ENCODE measurements at regions not wholly inside any gene's neighbourhood (a gene's known extent, or its start where the extent isn't known, plus 50 kb on each side); places are given as distances from the start of the nearest gene placed in this dataset.

DNA sequence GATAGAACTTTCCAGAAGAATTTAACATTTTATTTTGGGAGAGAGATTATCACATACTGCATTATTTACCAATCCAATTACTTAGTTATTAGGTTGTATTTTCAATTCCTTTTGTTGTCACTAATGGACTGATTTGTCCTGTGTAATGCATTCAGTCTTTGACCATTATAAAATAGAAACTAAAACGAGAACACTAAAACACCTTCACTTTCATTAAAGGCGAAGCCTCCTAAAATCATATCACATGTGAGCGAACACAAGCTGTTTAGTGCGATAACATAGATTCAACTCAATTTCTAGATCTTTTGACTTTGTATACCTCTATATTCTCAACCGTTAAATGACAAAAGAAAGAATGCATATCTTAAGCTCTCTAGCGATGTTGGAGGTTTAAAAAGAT, 253.4 kb downstream of the VGLL3 start:
- ATAC-seq (ENCODE audit: low read depth): no peak
- no peaks in the 10 kb centered on the region for H3K9me3 Mint-ChIP-seq (ENCODE audit: insufficient read depth)
- no peak overlapping the region for H3K4me2 ChIP-seq (replicated peaks; ENCODE audit: low read depth, low read length, poor library complexity, severe bottlenecking)
- H3K27ac Mint-ChIP-seq: no peak overlapping the region
- ChIA-PET POLR2A (no interaction called here), CTCF (no interaction called here)
- H3K4me3 Mint-ChIP-seq: no peak overlapping the region
- DNase-seq: no peak
- H3K4me1 ChIP-seq (ENCODE audit: control insufficient read depth in 2 of 2, insufficient read depth in 2 of 2, low read length in 2 of 2): no peaks in the 10 kb centered on the region
- H4K20me1 ChIP-seq (ENCODE audit: control insufficient read depth, insufficient read depth, low read length, poor library complexity, severe bottlenecking): no peaks in the 10 kb centered on the region
- H3K9me3 ChIP-seq (ENCODE audit: control extremely low read depth in 1 of 3, control insufficient read depth in 2 of 3, insufficient read depth in 1 of 3, low read length in 2 of 3): peaks cover 0 to 6% (median 0%) of the 10 kb centered on the region in 3 donors
- no peak overlapping the region for H2AFZ ChIP-seq (ENCODE audit: insufficient read depth, low read depth, low read length, poor library complexity, severe bottlenecking)
- no peaks in the 10 kb centered on the region for H3K4me1 Mint-ChIP-seq
- H3K27me3 Mint-ChIP-seq: no peaks in the 10 kb centered on the region
- WGBS (ENCODE audit: insufficient coverage): 86% methylated on average over 4 of the region's 6 CpGs
- no peak overlapping the region for H3K9ac ChIP-seq (ENCODE audit: low read length)
- TF ChIP-seq, protein P1, sequence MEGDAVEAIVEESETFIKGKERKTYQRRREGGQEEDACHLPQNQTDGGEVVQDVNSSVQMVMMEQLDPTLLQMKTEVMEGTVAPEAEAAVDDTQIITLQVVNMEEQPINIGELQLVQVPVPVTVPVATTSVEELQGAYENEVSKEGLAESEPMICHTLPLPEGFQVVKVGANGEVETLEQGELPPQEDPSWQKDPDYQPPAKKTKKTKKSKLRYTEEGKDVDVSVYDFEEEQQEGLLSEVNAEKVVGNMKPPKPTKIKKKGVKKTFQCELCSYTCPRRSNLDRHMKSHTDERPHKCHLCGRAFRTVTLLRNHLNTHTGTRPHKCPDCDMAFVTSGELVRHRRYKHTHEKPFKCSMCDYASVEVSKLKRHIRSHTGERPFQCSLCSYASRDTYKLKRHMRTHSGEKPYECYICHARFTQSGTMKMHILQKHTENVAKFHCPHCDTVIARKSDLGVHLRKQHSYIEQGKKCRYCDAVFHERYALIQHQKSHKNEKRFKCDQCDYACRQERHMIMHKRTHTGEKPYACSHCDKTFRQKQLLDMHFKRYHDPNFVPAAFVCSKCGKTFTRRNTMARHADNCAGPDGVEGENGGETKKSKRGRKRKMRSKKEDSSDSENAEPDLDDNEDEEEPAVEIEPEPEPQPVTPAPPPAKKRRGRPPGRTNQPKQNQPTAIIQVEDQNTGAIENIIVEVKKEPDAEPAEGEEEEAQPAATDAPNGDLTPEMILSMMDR (IDR thresholded peaks at IDR 0.05): no peak
- TF ChIP-seq EZH2 (IDR thresholded peaks at IDR 0.05; ENCODE audit: borderline replicate concordance, insufficient read depth, low read depth, low read length, poor library complexity, severe bottlenecking): no peak
- intact Hi-C loops (cut with micrococcal nuclease): no loop called here
- H3K36me3 ChIP-seq (replicated peaks in 1 of 2; ENCODE audit: control extremely low read depth in 1 of 2, control insufficient read depth in 1 of 2, extremely low read depth in 1 of 2, insufficient read depth in 2 of 2, low read length in 1 of 2): no peaks in the 10 kb centered on the region
- no peak overlapping the region for H3K4me3 ChIP-seq (ENCODE audit: control extremely low read depth in 1 of 5, extremely low read depth in 1 of 5, insufficient read depth in 1 of 5, low read depth in 2 of 5, low read length in 4 of 5)
- no peaks in the 10 kb centered on the region for H3K79me2 ChIP-seq (ENCODE audit: control insufficient read depth, insufficient read depth, low read length)
- no peaks in the 10 kb centered on the region for H3K27me3 ChIP-seq (replicated peaks in 1 of 4; ENCODE audit: control extremely low read depth in 1 of 4, control insufficient read depth in 3 of 4, insufficient read depth in 4 of 4, low read length in 3 of 4)
- H3K27ac ChIP-seq (ENCODE audit: low read length in 2 of 2): no peak overlapping the region

DNA sequence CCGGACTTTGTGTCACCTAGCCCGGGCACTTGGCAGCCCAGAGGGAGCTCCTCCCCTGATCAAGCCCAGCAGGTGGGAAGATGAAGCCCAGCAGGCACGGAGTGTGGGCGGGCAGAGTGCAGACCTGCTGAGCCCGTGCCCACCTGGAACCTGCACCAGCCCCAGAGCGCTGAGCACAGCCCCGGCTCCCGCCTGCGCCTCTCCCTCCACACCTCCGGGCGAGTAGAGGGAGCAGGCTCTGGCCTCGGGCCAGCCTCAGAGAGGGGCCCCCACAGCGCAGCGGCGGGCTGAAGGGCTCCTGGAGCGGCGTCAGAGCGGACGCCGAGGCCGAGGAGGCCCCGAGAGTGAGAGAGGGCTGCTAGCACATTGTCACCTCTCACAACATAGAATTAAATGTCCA, 257.7 kb downstream of the VGLL3 start:
- H3K27me3 Mint-ChIP-seq: no peaks in the 10 kb centered on the region
- CTCF ChIA-PET: no interaction called here

More for the DNA sequence above, 257.7 kb downstream of the VGLL3 start:
- H3K9ac ChIP-seq (ENCODE audit: low read length): no peak overlapping the region
- ATAC-seq (ENCODE audit: low read depth): no peak
- peaks cover 0 to 13% (median 0%) of the 10 kb centered on the region in 3 donors for H3K9me3 ChIP-seq (ENCODE audit: control extremely low read depth in 1 of 3, control insufficient read depth in 2 of 3, insufficient read depth in 1 of 3, low read length in 2 of 3)
- H2AFZ ChIP-seq (ENCODE audit: insufficient read depth, low read depth, low read length, poor library complexity, severe bottlenecking): no peak overlapping the region
- no peak overlapping the region for H3K4me2 ChIP-seq (replicated peaks; ENCODE audit: low read depth, low read length, poor library complexity, severe bottlenecking)
- no peak overlapping the region for H3K4me3 Mint-ChIP-seq
- no peaks in the 10 kb centered on the region for H3K4me1 Mint-ChIP-seq
- H3K79me2 ChIP-seq (ENCODE audit: control insufficient read depth, insufficient read depth, low read length): no peaks in the 10 kb centered on the region
- POLR2A ChIA-PET: no interaction called here
- no peaks in the 10 kb centered on the region for H3K27me3 ChIP-seq (replicated peaks in 1 of 4; ENCODE audit: control extremely low read depth in 1 of 4, control insufficient read depth in 3 of 4, insufficient read depth in 4 of 4, low read length in 3 of 4)
- no peak overlapping the region for H3K27ac ChIP-seq (ENCODE audit: low read length in 2 of 2)
- WGBS (ENCODE audit: insufficient coverage): 91% methylated on average over 18 of the region's 22 CpGs
- no peak overlapping the region for H3K27ac Mint-ChIP-seq
- H3K9me3 Mint-ChIP-seq (ENCODE audit: insufficient read depth): peaks cover 3% of the 10 kb centered on the region
- H3K36me3 ChIP-seq (replicated peaks in 1 of 2; ENCODE audit: control extremely low read depth in 1 of 2, control insufficient read depth in 1 of 2, extremely low read depth in 1 of 2, insufficient read depth in 2 of 2, low read length in 1 of 2): no peaks in the 10 kb centered on the region
- DNase-seq: no peak
- no peaks in the 10 kb centered on the region for H3K4me1 ChIP-seq (ENCODE audit: control insufficient read depth in 2 of 2, insufficient read depth in 2 of 2, low read length in 2 of 2)
- intact Hi-C loops (cut with micrococcal nuclease): no loop called here
- no peaks in the 10 kb centered on the region for H4K20me1 ChIP-seq (ENCODE audit: control insufficient read depth, insufficient read depth, low read length, poor library complexity, severe bottlenecking)
- H3K4me3 ChIP-seq (ENCODE audit: control extremely low read depth in 1 of 5, extremely low read depth in 1 of 5, insufficient read depth in 1 of 5, low read depth in 2 of 5, low read length in 4 of 5): no peak overlapping the region
- no peak for TF ChIP-seq EZH2 (IDR thresholded peaks at IDR 0.05; ENCODE audit: borderline replicate concordance, insufficient read depth, low read depth, low read length, poor library complexity, severe bottlenecking)
- TF ChIP-seq, protein P1 (IDR thresholded peaks at IDR 0.05): no peak
